GM23338 (cell line): ENCODE measurements at regions not wholly inside any gene's neighbourhood (a gene's known extent, or its start where the extent isn't known, plus 50 kb on each side); places are given as distances from the start of the nearest gene placed in this dataset.

Experiments used
- ATAC-seq: fragments of 200-7000 bp; cut with Tn5 transposase; 3 replicates; pipeline ENCODE4 v1.9.1; 2020
- DNase-seq: peaks from one replicate; pipeline ENCODE4 v3.0.0-alpha.2; 2015; ENCODE audit warnings: low spot score
- H2AFZ ChIP-seq: fragments of 200-600 bp; sonication (generic); 2 replicates; pipeline ENCODE4 v1.8.0; 2016; ENCODE audit warnings: antibody characterized with exemption, mild to moderate bottlenecking, moderate library complexity
- H3F3A ChIP-seq: fragments of 200-600 bp; sonication (generic); replicated peaks from 2 replicates; pipeline ENCODE4 v1.8.0; 2017; ENCODE audit warnings: antibody characterized with exemption, mixed run types, low read depth
- H3K27ac ChIP-seq: fragments of 200-600 bp; sonication (generic); 2 replicates; pipeline ENCODE4 v1.6.1; 2016; ENCODE audit warnings: low read depth
- H3K27me3 ChIP-seq: fragments of 200-600 bp; sonication (generic); 2 replicates; pipeline ENCODE4 v1.8.0; 2016; ENCODE audit warnings: mild to moderate bottlenecking, mixed run types, moderate library complexity; ENCODE audit not compliant: insufficient read depth
- H3K36me3 ChIP-seq: fragments of 200-600 bp; sonication (generic); 2 replicates; pipeline ENCODE4 v1.8.0; 2016; ENCODE audit warnings: mild to moderate bottlenecking; ENCODE audit not compliant: insufficient read depth
- H3K4me1 ChIP-seq: fragments of 200-600 bp; sonication (generic); 2 replicates; pipeline ENCODE4 v1.8.0; 2016; ENCODE audit warnings: mild to moderate bottlenecking, moderate library complexity; ENCODE audit not compliant: insufficient read depth
- H3K4me2 ChIP-seq: fragments of 200-600 bp; sonication (generic); 2 replicates; pipeline ENCODE4 v1.7.1; 2017; ENCODE audit warnings: mixed run types
- H3K4me3 ChIP-seq: fragments of 200-600 bp; sonication (generic); 2 replicates; pipeline ENCODE4 v1.6.1; 2016; ENCODE audit warnings: mixed run types
- H3K79me2 ChIP-seq: fragments of 200-600 bp; sonication (generic); replicated peaks from 2 replicates; pipeline ENCODE4 v1.8.0; 2017; ENCODE audit warnings: mild to moderate bottlenecking; ENCODE audit not compliant: insufficient read depth
- H3K9me2 ChIP-seq: fragments of 200-600 bp; sonication (generic); 2 replicates; pipeline ENCODE4 v1.8.0; 2017; ENCODE audit not compliant: insufficient read depth
- H4K20me1 ChIP-seq: fragments of 200-600 bp; sonication (generic); replicated peaks from 2 replicates; pipeline ENCODE4 v1.8.0; 2017; ENCODE audit warnings: mild to moderate bottlenecking; ENCODE audit not compliant: insufficient read depth
- H3K27ac Mint-ChIP-seq: 2 replicates; pipeline ENCODE4 v1.8.0; 2020; ENCODE audit warnings: inconsistent platforms, mild to moderate bottlenecking, moderate library complexity, mixed read lengths
- H3K27me3 Mint-ChIP-seq: 3 replicates; pipeline ENCODE4 v1.8.0; 2022; ENCODE audit warnings: low read depth, mild to moderate bottlenecking, moderate library complexity, mixed read lengths, inconsistent platforms; ENCODE audit not compliant: insufficient read depth, poor library complexity
- H3K36me3 Mint-ChIP-seq: 3 replicates; pipeline ENCODE4 v1.8.0; 2021; ENCODE audit warnings: low read depth, mild to moderate bottlenecking, inconsistent platforms, moderate library complexity, mixed read lengths
- H3K4me1 Mint-ChIP-seq: 3 replicates; pipeline ENCODE4 v1.8.0; 2020; ENCODE audit warnings: mild to moderate bottlenecking, inconsistent platforms, mixed read lengths
- H3K4me3 Mint-ChIP-seq: 3 replicates; pipeline ENCODE4 v1.8.0; 2021; ENCODE audit warnings: moderate library complexity, mild to moderate bottlenecking, inconsistent platforms, mixed read lengths
- H3K9me3 Mint-ChIP-seq: 3 replicates; pipeline ENCODE4 v1.8.0; 2020; ENCODE audit warnings: moderate library complexity, mild to moderate bottlenecking, inconsistent platforms, mixed read lengths
- CREB1 ChIP-seq: fragments of 250-450 bp; sonication (Bioruptor Pico); IDR thresholded peaks from 2 replicates; pipeline ENCODE4 v1.5.0; 2020; ENCODE audit warnings: low read depth, mild to moderate bottlenecking, moderate library complexity
- CTCF ChIP-seq, 2 experiments: fragments of 200-600 bp in 1 of 2; sonication (generic) in 1 of 2; conservative IDR thresholded peaks; 2 replicates each; pipeline versions ENCODE4 v1.5.1 to v1.6.1; 2016 to 2017; ENCODE audit warnings: antibody characterized with exemption in 2 of 2, low read depth in 2 of 2, mild to moderate bottlenecking in 2 of 2, moderate library complexity in 1 of 2
- ETS1 ChIP-seq: IDR thresholded peaks from 2 replicates; pipeline ENCODE4 v1.6.1; 2016; ENCODE audit warnings: antibody characterized with exemption
- EZH2 ChIP-seq: fragments of 200-600 bp; sonication (generic); IDR thresholded peaks from one replicate; pipeline ENCODE4 v1.8.0; 2017; ENCODE audit warnings: antibody characterized with exemption, mild to moderate bottlenecking, low read depth; ENCODE audit not compliant: unreplicated experiment
- EZH2phosphoT487 ChIP-seq: fragments of 200-600 bp; sonication (generic); IDR thresholded peaks from one replicate; pipeline ENCODE4 v1.8.1; 2018; ENCODE audit warnings: antibody characterized with exemption; ENCODE audit not compliant: unreplicated experiment
- JUNB ChIP-seq: IDR thresholded peaks from one replicate; pipeline ENCODE4 v1.6.1; 2016; ENCODE audit warnings: antibody characterized with exemption; ENCODE audit not compliant: unreplicated experiment
- NANOG ChIP-seq: IDR thresholded peaks from 2 replicates; pipeline ENCODE4 v1.6.1; 2016; ENCODE audit warnings: antibody characterized with exemption, borderline replicate concordance
- POLR2AphosphoS5 ChIP-seq: IDR thresholded peaks from 2 replicates; pipeline ENCODE4 v1.6.1; 2016; ENCODE audit warnings: antibody characterized with exemption, low read depth
- REST ChIP-seq: IDR thresholded peaks from one replicate; pipeline ENCODE4 v1.6.1; 2018; ENCODE audit warnings: antibody characterized with exemption; ENCODE audit not compliant: unreplicated experiment
- STAT1 ChIP-seq: IDR thresholded peaks from one replicate; pipeline ENCODE4 v1.6.1; 2016; ENCODE audit warnings: antibody characterized with exemption; ENCODE audit not compliant: unreplicated experiment
- ZNF114 ChIP-seq: fragments of 250-450 bp; sonication (Bioruptor Pico); IDR thresholded peaks from 2 replicates; pipeline ENCODE4 v1.5.0; 2020; ENCODE audit warnings: mild to moderate bottlenecking, moderate library complexity
- ZNF331 ChIP-seq: fragments of 250-450 bp; sonication (Bioruptor Pico); IDR thresholded peaks from 2 replicates; pipeline ENCODE4 v1.5.0; 2020; ENCODE audit warnings: low read depth, mild to moderate bottlenecking, moderate library complexity
- ZNF462 ChIP-seq: fragments of 250-450 bp; sonication (Bioruptor Pico); IDR thresholded peaks from 2 replicates; pipeline ENCODE4 v1.5.0; 2020; ENCODE audit warnings: mild to moderate bottlenecking, moderate library complexity

GRCh38 chr5:174315471-174315870, 270.0 kb downstream of the NSG2 start:
- no peaks in the 10 kb centered on the region for H3K36me3 Mint-ChIP-seq

More at GRCh38 chr5:174315471-174315870, 270.0 kb downstream of the NSG2 start:
- no peaks in the 10 kb centered on the region for H3F3A ChIP-seq
- no peak overlapping the region for H3K4me3 Mint-ChIP-seq
- peaks cover 3% of the 10 kb centered on the region; the same call in 1 of the 2 replicates for H3K4me1 ChIP-seq
- peaks cover 10% of the 10 kb centered on the region for H3K27me3 ChIP-seq
- ATAC-seq (no peak), DNase-seq (no peak)
- H3K4me3 ChIP-seq: no peak overlapping the region
- no peaks in the 10 kb centered on the region for H3K36me3 ChIP-seq
- no peaks in the 10 kb centered on the region for H3K9me3 Mint-ChIP-seq
- H3K9me2 ChIP-seq: no peaks in the 10 kb centered on the region
- H3K27ac Mint-ChIP-seq: no peak overlapping the region
- H3K27me3 Mint-ChIP-seq: peaks cover 15% of the 10 kb centered on the region
- H3K27ac ChIP-seq: no peak overlapping the region
- no peaks in the 10 kb centered on the region for H4K20me1 ChIP-seq
- peaks cover 7% of the 10 kb centered on the region for H3K4me1 Mint-ChIP-seq
- H3K4me2 ChIP-seq: no peak overlapping the region
- no peaks in the 10 kb centered on the region for H3K79me2 ChIP-seq
- H2AFZ ChIP-seq: no peak overlapping the region
- TF ChIP-seq JUNB (no peak), POLR2AphosphoS5 (no peak), STAT1 (no peak), NANOG (no peak), REST (no peak), CREB1 (no peak), ZNF114 (CRISPR knock-in tag) (no peak), CTCF (conservative IDR thresholded peaks at IDR 0.05; ENCODE audit: low read depth in 2 of 2) (no peak), ETS1 (no peak), ZNF331 (CRISPR knock-in tag) (no peak), EZH2 (no peak), EZH2phosphoT487 (no peak), ZNF462 (CRISPR knock-in tag) (no peak)
